DOHH2 (cell line): ENCODE measurements at regions not wholly inside any gene's neighbourhood (a gene's known extent, or its start where the extent isn't known, plus 50 kb on each side); places are given as distances from the start of the nearest gene placed in this dataset.

Experiments
- EZH2phosphoT487 ChIP-seq: fragments of 200-600 bp; sonication (generic); IDR thresholded peaks from 2 replicates; pipeline ENCODE4 v1.6.1; 2017; ENCODE audit warnings: borderline replicate concordance, mild to moderate bottlenecking, antibody characterized with exemption, low read length, moderate library complexity, mixed read lengths
- TF ChIP-seq, protein P1 (sequence below): fragments of 200-600 bp; sonication (generic); IDR thresholded peaks from one replicate; pipeline ENCODE4 v1.5.1; 2014; ENCODE audit warnings: antibody characterized with exemption, mild to moderate bottlenecking, low read depth, low read length; ENCODE audit not compliant: poor library complexity, severe bottlenecking

DNA sequence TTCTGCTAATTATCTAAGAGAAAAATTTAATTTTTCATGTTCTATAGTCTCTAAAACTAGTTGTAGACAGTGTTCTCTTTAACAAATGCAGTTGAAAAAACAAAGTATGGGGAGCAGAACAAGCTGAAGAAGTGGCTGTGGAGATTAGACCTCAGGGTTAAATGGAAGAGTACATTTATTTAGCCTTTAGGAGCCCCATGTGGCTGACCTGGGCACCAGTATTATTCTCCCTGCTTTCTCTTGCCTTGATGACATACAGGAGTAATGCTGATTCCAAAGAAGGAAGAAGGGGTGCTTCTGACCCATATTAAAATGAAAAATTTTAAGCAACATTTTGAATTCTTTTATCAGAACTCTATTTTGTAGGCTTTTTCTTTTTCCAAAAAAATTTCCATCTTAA is 312.3 kb upstream of the RIOK2 start:
- TF ChIP-seq, protein P1, sequence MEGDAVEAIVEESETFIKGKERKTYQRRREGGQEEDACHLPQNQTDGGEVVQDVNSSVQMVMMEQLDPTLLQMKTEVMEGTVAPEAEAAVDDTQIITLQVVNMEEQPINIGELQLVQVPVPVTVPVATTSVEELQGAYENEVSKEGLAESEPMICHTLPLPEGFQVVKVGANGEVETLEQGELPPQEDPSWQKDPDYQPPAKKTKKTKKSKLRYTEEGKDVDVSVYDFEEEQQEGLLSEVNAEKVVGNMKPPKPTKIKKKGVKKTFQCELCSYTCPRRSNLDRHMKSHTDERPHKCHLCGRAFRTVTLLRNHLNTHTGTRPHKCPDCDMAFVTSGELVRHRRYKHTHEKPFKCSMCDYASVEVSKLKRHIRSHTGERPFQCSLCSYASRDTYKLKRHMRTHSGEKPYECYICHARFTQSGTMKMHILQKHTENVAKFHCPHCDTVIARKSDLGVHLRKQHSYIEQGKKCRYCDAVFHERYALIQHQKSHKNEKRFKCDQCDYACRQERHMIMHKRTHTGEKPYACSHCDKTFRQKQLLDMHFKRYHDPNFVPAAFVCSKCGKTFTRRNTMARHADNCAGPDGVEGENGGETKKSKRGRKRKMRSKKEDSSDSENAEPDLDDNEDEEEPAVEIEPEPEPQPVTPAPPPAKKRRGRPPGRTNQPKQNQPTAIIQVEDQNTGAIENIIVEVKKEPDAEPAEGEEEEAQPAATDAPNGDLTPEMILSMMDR, result no peak
- TF ChIP-seq EZH2phosphoT487, result no peak
